Spleen (tissue), 11 donors: ENCODE measurements at regions not wholly inside any gene's neighbourhood (a gene's known extent, or its start where the extent isn't known, plus 50 kb on each side); places are given as distances from the start of the nearest gene placed in this dataset.

Experiments
- DNase-seq: peaks from one replicate; pipeline ENCODE4 v3.0.0-alpha.2; 2020
- H3K27ac ChIP-seq, 8 donors: fragments of 200-600 bp; sonication (generic) in 7 of 8; 1 replicate in 4 of 8; 2 replicates in 4 of 8; pipeline versions ENCODE4 v1.5.0 to v1.8.0; 2016 to 2021; ENCODE audit warnings: inconsistent platforms in 4 of 8, mild to moderate bottlenecking in 4 of 8, moderate library complexity in 1 of 8
- H3K27me3 ChIP-seq, 7 donors: fragments of 200-600 bp; sonication (generic) in 6 of 7; replicated peaks in 1 of 7; 1 replicate in 4 of 7; 2 replicates in 3 of 7; pipeline versions ENCODE4 v1.5.0 to v1.8.0; 2016 to 2021; ENCODE audit warnings: inconsistent platforms in 3 of 7, mild to moderate bottlenecking in 1 of 7
- H3K36me3 ChIP-seq, 6 donors: fragments of 200-600 bp; sonication (generic) in 5 of 6; 1 replicate in 4 of 6; 2 replicates in 2 of 6; pipeline versions ENCODE4 v1.5.0 to v1.8.0; 2016 to 2021; ENCODE audit warnings: inconsistent platforms in 2 of 6
- H3K4me1 ChIP-seq, 6 donors: fragments of 200-600 bp; sonication (generic) in 5 of 6; 1 replicate in 3 of 6; 2 replicates in 3 of 6; pipeline versions ENCODE4 v1.5.0 to v1.8.0; 2016 to 2021; ENCODE audit warnings: inconsistent platforms in 3 of 6
- H3K4me3 ChIP-seq, 8 donors: fragments of 200-600 bp; sonication (generic) in 7 of 8; 1 replicate in 4 of 8; 2 replicates in 4 of 8; pipeline versions ENCODE4 v1.5.0 to v1.8.0; 2016 to 2021; ENCODE audit warnings: inconsistent platforms in 4 of 8, mild to moderate bottlenecking in 4 of 8, moderate library complexity in 2 of 8
- H3K9me3 ChIP-seq, 8 donors: fragments of 200-600 bp; sonication (generic) in 7 of 8; 1 replicate in 4 of 8; 2 replicates in 4 of 8; pipeline versions ENCODE4 v1.5.0 to v1.8.0; 2016 to 2021; ENCODE audit warnings: inconsistent platforms in 4 of 8
- POLR2A ChIP-seq, 3 donors: fragments of 450-650 bp; IDR thresholded peaks; one replicate each; pipeline ENCODE4 v1.5.1; 2017; ENCODE audit warnings: antibody characterized with exemption in 3 of 3, mild to moderate bottlenecking in 1 of 3
- POLR2AphosphoS5 ChIP-seq, 3 donors: sonication (generic); formaldehyde crosslinking; IDR thresholded peaks; one replicate each; pipeline ENCODE4 v1.5.1; 2017; ENCODE audit warnings: antibody characterized with exemption in 3 of 3
- WGBS, 5 donors: extraction: QIAGEN DNeasy Blood & Tissue Kit in 3 of 5; methylation state at CpG; one replicate each; pipeline versions ENCODE4 v1.1.5 to v1.1.7; 2013 to 2018; 5-methylcytosine and 5-hydroxymethylcytosine counted together
- intact Hi-C: fragments of 100-400 bp; cut with DNase I; formaldehyde crosslinking; loops from one replicate; pipeline ENCODE4 v1.15.0; 2023; ENCODE audit warnings: low total_unique reads
- TF ChIP-seq, protein P1 (sequence below), 11 experiments: fragments of 200-600 bp in 7 of 11; fragments of 450-650 bp in 4 of 11; sonication (generic) in 4 of 11; IDR thresholded peaks in 8 of 11; conservative IDR thresholded peaks in 3 of 11; 1 replicate in 7 of 11; 2 replicates in 4 of 11; pipeline versions ENCODE4 v1.4.0 to v1.8.0; 2016 to 2021; ENCODE audit warnings: antibody characterized with exemption in 11 of 11, inconsistent platforms in 4 of 11, mild to moderate bottlenecking in 1 of 11
- donor health status: healthy with polysubstance abuse.
- donor health status: DM: no; HTN: no; CAD: no; lungs with moderate emphysema.
- donor health status: DM: no; HTN: no; CAD: no.
- donor health status: Bipolar disorder and iron deficiency.
- donor health status: healthy.
- donor health status: DM: no; HTN: no; CAD: no.
- donor health status: DM: yes; HTN: yes; CAD: no.

DNA sequence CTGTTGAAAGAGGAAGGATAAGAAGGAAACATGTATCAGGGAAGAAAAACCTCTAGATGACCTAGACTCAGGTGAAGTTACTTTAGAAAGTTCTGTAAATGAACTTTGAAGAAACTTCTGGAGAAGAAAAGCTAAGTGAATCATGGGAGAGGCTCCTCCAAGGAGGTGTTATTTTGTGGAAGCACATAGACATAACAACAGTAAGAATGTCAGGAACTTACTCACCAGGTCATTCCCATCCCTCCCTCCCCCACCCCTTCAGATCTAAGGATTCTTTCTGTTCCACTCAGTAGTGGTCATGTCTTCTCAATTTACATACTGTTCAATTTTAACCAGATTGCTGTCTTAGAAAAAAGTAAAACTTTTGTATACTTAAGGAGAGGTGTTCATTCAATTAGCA is 310.5 kb upstream of the DDX53 start:
- Histone ChIP-seq H3K36me3 (no peaks in the 10 kb centered on the region), H3K27me3 (no peaks in the 10 kb centered on the region), H3K4me1 (no peaks in the 10 kb centered on the region), H3K27ac (no peak overlapping the region), H3K4me3 (no peak overlapping the region), H3K9me3 (no peaks in the 10 kb centered on the region)
- no peak for DNase-seq
- intact Hi-C loops, result no loop called here
- TF ChIP-seq POLR2A (IDR thresholded peaks at IDR 0.05), result no peak
- TF ChIP-seq POLR2AphosphoS5 (IDR thresholded peaks at IDR 0.05), result no peak
- TF ChIP-seq, protein P1, sequence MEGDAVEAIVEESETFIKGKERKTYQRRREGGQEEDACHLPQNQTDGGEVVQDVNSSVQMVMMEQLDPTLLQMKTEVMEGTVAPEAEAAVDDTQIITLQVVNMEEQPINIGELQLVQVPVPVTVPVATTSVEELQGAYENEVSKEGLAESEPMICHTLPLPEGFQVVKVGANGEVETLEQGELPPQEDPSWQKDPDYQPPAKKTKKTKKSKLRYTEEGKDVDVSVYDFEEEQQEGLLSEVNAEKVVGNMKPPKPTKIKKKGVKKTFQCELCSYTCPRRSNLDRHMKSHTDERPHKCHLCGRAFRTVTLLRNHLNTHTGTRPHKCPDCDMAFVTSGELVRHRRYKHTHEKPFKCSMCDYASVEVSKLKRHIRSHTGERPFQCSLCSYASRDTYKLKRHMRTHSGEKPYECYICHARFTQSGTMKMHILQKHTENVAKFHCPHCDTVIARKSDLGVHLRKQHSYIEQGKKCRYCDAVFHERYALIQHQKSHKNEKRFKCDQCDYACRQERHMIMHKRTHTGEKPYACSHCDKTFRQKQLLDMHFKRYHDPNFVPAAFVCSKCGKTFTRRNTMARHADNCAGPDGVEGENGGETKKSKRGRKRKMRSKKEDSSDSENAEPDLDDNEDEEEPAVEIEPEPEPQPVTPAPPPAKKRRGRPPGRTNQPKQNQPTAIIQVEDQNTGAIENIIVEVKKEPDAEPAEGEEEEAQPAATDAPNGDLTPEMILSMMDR (IDR thresholded peaks at IDR 0.05 in 8 of 11, conservative IDR thresholded peaks at IDR 0.05 in 3 of 11), result no peak

DNA sequence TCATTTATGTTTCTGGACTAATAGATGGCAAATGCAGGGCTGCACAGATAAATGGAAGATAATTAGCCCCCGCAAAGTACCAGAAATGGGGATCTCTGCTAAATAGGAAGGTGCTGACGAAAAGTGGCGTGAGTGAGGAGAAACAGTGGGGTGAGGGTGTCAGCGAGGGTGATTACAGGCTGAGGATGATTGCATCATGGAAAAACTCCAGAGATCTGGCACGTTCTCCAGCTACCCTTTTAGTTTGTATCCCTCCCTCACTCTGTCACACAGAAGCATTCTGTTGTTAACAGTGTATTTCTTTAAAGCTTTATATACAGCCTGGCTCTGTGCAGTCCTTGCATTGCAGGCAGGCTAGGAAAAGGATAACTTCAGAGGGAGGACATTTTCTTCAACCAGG is 309.6 kb upstream of the DDX53 start:
- no peak overlapping the region for H3K4me3 ChIP-seq
- no peaks in the 10 kb centered on the region for H3K36me3 ChIP-seq
- TF ChIP-seq, protein P1 (IDR thresholded peaks at IDR 0.05 in 8 of 11, conservative IDR thresholded peaks at IDR 0.05 in 3 of 11), result no peak
- no peaks in the 10 kb centered on the region for H3K4me1 ChIP-seq
- intact Hi-C loops, result no loop called here
- no peak for DNase-seq
- H3K27ac ChIP-seq, result no peak overlapping the region
- no peaks in the 10 kb centered on the region for H3K9me3 ChIP-seq
- WGBS, 5 donors, result 58 to 81% (median 77%) methylated on average over 5 of the region's 5 CpGs
- no peaks in the 10 kb centered on the region for H3K27me3 ChIP-seq

DNA sequence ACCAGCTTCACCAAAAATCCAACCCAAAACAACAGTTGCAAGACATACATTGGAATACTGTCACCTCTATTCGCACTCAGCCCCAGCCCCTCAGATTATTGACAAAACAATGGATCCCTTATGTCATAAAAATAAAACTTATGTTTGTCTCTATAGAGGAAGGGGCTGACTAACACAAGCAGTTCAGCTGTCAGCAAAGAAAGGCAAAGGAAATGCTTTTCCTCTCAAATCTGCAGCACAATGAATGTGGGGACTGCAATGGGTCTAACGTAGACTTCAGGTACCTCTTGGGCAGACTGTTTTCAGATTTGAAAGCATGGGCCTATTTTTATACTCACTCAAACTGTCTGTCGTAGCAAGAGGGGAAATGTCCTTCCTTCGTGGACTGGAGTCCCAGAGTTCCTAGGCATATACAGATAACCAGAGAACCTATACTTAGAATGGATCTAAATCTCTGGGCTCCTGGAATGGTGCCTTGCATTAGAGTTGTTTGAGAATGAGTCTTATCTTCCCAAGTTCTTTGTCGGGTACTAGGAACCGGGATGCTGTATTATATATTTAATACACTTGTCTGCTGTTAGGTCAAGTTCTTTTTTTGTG is 307.7 kb upstream of the DDX53 start:
- Histone ChIP-seq H3K4me1 (no peaks in the 10 kb centered on the region), H3K4me3 (no peak overlapping the region), H3K27me3 (no peaks in the 10 kb centered on the region), H3K27ac (no peak overlapping the region), H3K36me3 (no peaks in the 10 kb centered on the region), H3K9me3 (no peaks in the 10 kb centered on the region)
- TF ChIP-seq POLR2AphosphoS5 (IDR thresholded peaks at IDR 0.05) (no peak), POLR2A (IDR thresholded peaks at IDR 0.05) (no peak)
- TF ChIP-seq, protein P1 (IDR thresholded peaks at IDR 0.05 in 8 of 11, conservative IDR thresholded peaks at IDR 0.05 in 3 of 11), result no peak
- DNase-seq, result no peak
- intact Hi-C loops, result no loop called here
- 67 to 80% (median 68%) methylated on average over 6 of the region's 6 CpGs for WGBS, 5 donors

DNA sequence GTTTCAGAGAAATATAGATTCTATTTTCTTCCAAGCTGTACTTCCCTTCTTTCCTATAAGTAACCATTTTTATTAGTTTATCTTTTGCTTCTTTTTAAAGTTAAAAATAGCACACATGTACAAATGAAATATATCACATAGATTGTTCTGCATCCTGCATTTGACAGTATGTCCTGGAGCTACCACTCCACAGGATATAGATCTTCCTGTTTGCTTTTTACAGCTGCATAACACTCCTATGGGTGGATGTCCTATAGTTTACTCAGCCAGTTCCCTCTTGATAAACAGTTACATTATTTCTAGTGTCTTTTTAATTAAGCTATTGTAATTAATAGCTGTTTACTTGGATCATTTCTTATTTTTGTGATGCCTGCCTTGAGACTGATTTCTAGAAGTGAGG is 301.6 kb upstream of the DDX53 start:
- H3K4me3 ChIP-seq, result no peak overlapping the region
- intact Hi-C loops, result no loop called here
- H3K27ac ChIP-seq, result no peak overlapping the region
- no peaks in the 10 kb centered on the region for H3K36me3 ChIP-seq
- no peak for DNase-seq
- no peaks in the 10 kb centered on the region for H3K9me3 ChIP-seq
- no peak for TF ChIP-seq POLR2A (IDR thresholded peaks at IDR 0.05)
- TF ChIP-seq, protein P1 (IDR thresholded peaks at IDR 0.05 in 8 of 11, conservative IDR thresholded peaks at IDR 0.05 in 3 of 11), result no peak
- TF ChIP-seq POLR2AphosphoS5 (IDR thresholded peaks at IDR 0.05), result no peak
- no peaks in the 10 kb centered on the region for H3K27me3 ChIP-seq
- H3K4me1 ChIP-seq, result no peaks in the 10 kb centered on the region
